Spleen (tissue), 11 donors: ENCODE measurements at regions not wholly inside any gene's neighbourhood (a gene's known extent, or its start where the extent isn't known, plus 50 kb on each side); places are given as distances from the start of the nearest gene placed in this dataset.

Experiments used
- DNase-seq: peaks from one replicate; pipeline ENCODE4 v3.0.0-alpha.2; 2020
- H3K27ac ChIP-seq, 8 donors: fragments of 200-600 bp; sonication (generic) in 7 of 8; 1 replicate in 4 of 8; 2 replicates in 4 of 8; pipeline versions ENCODE4 v1.5.0 to v1.8.0; 2016 to 2021; ENCODE audit warnings: inconsistent platforms in 4 of 8, mild to moderate bottlenecking in 4 of 8, moderate library complexity in 1 of 8
- H3K27me3 ChIP-seq, 7 donors: fragments of 200-600 bp; sonication (generic) in 6 of 7; replicated peaks in 1 of 7; 1 replicate in 4 of 7; 2 replicates in 3 of 7; pipeline versions ENCODE4 v1.5.0 to v1.8.0; 2016 to 2021; ENCODE audit warnings: inconsistent platforms in 3 of 7, mild to moderate bottlenecking in 1 of 7
- H3K36me3 ChIP-seq, 6 donors: fragments of 200-600 bp; sonication (generic) in 5 of 6; 1 replicate in 4 of 6; 2 replicates in 2 of 6; pipeline versions ENCODE4 v1.5.0 to v1.8.0; 2016 to 2021; ENCODE audit warnings: inconsistent platforms in 2 of 6
- H3K4me1 ChIP-seq, 6 donors: fragments of 200-600 bp; sonication (generic) in 5 of 6; 1 replicate in 3 of 6; 2 replicates in 3 of 6; pipeline versions ENCODE4 v1.5.0 to v1.8.0; 2016 to 2021; ENCODE audit warnings: inconsistent platforms in 3 of 6
- H3K4me3 ChIP-seq, 8 donors: fragments of 200-600 bp; sonication (generic) in 7 of 8; 1 replicate in 4 of 8; 2 replicates in 4 of 8; pipeline versions ENCODE4 v1.5.0 to v1.8.0; 2016 to 2021; ENCODE audit warnings: inconsistent platforms in 4 of 8, mild to moderate bottlenecking in 4 of 8, moderate library complexity in 2 of 8
- H3K9me3 ChIP-seq, 8 donors: fragments of 200-600 bp; sonication (generic) in 7 of 8; 1 replicate in 4 of 8; 2 replicates in 4 of 8; pipeline versions ENCODE4 v1.5.0 to v1.8.0; 2016 to 2021; ENCODE audit warnings: inconsistent platforms in 4 of 8
- POLR2A ChIP-seq, 3 donors: fragments of 450-650 bp; IDR thresholded peaks; one replicate each; pipeline ENCODE4 v1.5.1; 2017; ENCODE audit warnings: antibody characterized with exemption in 3 of 3, mild to moderate bottlenecking in 1 of 3
- POLR2AphosphoS5 ChIP-seq, 3 donors: sonication (generic); formaldehyde crosslinking; IDR thresholded peaks; one replicate each; pipeline ENCODE4 v1.5.1; 2017; ENCODE audit warnings: antibody characterized with exemption in 3 of 3
- WGBS, 5 donors: extraction: QIAGEN DNeasy Blood & Tissue Kit in 3 of 5; methylation state at CpG; one replicate each; pipeline versions ENCODE4 v1.1.5 to v1.1.7; 2013 to 2018; 5-methylcytosine and 5-hydroxymethylcytosine counted together
- intact Hi-C: fragments of 100-400 bp; cut with DNase I; formaldehyde crosslinking; loops from one replicate; pipeline ENCODE4 v1.15.0; 2023; ENCODE audit warnings: low total_unique reads
- TF ChIP-seq, protein P1 (sequence below), 11 experiments: fragments of 200-600 bp in 7 of 11; fragments of 450-650 bp in 4 of 11; sonication (generic) in 4 of 11; IDR thresholded peaks in 8 of 11; conservative IDR thresholded peaks in 3 of 11; 1 replicate in 7 of 11; 2 replicates in 4 of 11; pipeline versions ENCODE4 v1.4.0 to v1.8.0; 2016 to 2021; ENCODE audit warnings: antibody characterized with exemption in 11 of 11, inconsistent platforms in 4 of 11, mild to moderate bottlenecking in 1 of 11
- donor health status: healthy with polysubstance abuse.
- donor health status: DM: no; HTN: no; CAD: no; lungs with moderate emphysema.
- donor health status: DM: no; HTN: no; CAD: no.
- donor health status: Bipolar disorder and iron deficiency.
- donor health status: healthy.
- donor health status: DM: no; HTN: no; CAD: no.
- donor health status: DM: yes; HTN: yes; CAD: no.

- H3K27ac ChIP-seq: no peak overlapping the region
- DNase-seq: no peak
- no peak overlapping the region for H3K4me3 ChIP-seq
- H3K36me3 ChIP-seq: no peaks in the 10 kb centered on the region
- intact Hi-C loops: no loop called here
- no peaks in the 10 kb centered on the region for H3K4me1 ChIP-seq
- TF ChIP-seq POLR2A (IDR thresholded peaks at IDR 0.05) (no peak), POLR2AphosphoS5 (IDR thresholded peaks at IDR 0.05) (no peak)
- TF ChIP-seq, protein P1, sequence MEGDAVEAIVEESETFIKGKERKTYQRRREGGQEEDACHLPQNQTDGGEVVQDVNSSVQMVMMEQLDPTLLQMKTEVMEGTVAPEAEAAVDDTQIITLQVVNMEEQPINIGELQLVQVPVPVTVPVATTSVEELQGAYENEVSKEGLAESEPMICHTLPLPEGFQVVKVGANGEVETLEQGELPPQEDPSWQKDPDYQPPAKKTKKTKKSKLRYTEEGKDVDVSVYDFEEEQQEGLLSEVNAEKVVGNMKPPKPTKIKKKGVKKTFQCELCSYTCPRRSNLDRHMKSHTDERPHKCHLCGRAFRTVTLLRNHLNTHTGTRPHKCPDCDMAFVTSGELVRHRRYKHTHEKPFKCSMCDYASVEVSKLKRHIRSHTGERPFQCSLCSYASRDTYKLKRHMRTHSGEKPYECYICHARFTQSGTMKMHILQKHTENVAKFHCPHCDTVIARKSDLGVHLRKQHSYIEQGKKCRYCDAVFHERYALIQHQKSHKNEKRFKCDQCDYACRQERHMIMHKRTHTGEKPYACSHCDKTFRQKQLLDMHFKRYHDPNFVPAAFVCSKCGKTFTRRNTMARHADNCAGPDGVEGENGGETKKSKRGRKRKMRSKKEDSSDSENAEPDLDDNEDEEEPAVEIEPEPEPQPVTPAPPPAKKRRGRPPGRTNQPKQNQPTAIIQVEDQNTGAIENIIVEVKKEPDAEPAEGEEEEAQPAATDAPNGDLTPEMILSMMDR (IDR thresholded peaks at IDR 0.05 in 8 of 11, conservative IDR thresholded peaks at IDR 0.05 in 3 of 11): no peak
- H3K27me3 ChIP-seq: no peaks in the 10 kb centered on the region
- no peaks in the 10 kb centered on the region for H3K9me3 ChIP-seq
- WGBS, 5 donors: 62 to 80% (median 74%) methylated on average over 3 of the region's 3 CpGs
Measured at GRCh38 chr1:98427664-98428063, 233.9 kb upstream of the SNX7 start.

DNA sequence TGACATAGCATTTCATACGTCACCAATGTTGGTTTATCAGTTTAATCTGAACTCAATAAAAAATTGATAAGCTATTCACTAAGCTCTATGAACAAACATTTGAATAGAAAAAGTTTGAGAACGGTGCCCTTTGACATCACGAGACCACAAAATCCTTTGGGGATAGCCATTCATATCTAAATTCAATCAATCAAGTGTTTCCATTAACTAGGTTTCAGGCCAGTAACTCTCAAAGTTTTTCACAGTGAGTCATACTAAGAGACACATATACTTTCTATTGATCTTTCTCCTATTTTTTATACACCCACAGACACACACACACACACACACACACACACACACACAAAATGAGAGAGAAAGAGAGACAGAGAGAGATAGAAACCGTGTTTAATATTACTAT is 235.4 kb upstream of the SNX7 start:
- 67 to 86% (median 82%) methylated on average over 4 of the region's 4 CpGs for WGBS, 5 donors
- intact Hi-C loops: no loop called here
- no peak overlapping the region for H3K27ac ChIP-seq

DNA sequence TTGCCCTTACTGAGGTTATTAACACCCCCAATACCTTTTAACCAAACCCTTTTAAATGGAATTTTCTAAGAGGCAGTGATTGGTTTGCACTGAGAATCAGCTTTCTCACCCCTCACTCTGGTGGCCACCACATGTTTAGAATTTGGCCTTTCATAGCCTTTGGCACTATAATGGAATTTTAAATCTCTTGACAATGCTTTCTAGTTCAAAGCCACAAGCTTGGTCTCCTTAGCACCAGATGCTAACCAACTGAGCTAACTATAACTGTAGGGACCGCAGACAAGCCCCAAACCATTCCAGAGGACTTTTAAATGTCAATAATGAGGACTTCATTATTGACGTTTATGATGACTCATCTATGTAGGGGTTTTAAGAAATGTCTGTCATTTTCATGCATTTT is 238.7 kb upstream of the SNX7 start:
- Histone ChIP-seq H3K27me3 (no peaks in the 10 kb centered on the region), H3K4me1 (no peaks in the 10 kb centered on the region), H3K36me3 (no peaks in the 10 kb centered on the region), H3K4me3 (no peak overlapping the region), H3K9me3 (no peaks in the 10 kb centered on the region), H3K27ac (no peak overlapping the region)
- TF ChIP-seq, protein P1 (IDR thresholded peaks at IDR 0.05 in 8 of 11, conservative IDR thresholded peaks at IDR 0.05 in 3 of 11): no peak
- TF ChIP-seq POLR2A (IDR thresholded peaks at IDR 0.05) (no peak), POLR2AphosphoS5 (IDR thresholded peaks at IDR 0.05) (no peak)
- intact Hi-C loops: no loop called here
- 69 to 81% (median 75%) methylated on average over 2 of the region's 2 CpGs for WGBS, 5 donors
- DNase-seq: no peak

More for the DNA sequence above, 235.4 kb upstream of the SNX7 start:
- Histone ChIP-seq H3K9me3 (no peaks in the 10 kb centered on the region), H3K36me3 (no peaks in the 10 kb centered on the region), H3K4me1 (no peaks in the 10 kb centered on the region), H3K4me3 (no peak overlapping the region), H3K27me3 (no peaks in the 10 kb centered on the region)
- TF ChIP-seq, protein P1 (IDR thresholded peaks at IDR 0.05 in 8 of 11, conservative IDR thresholded peaks at IDR 0.05 in 3 of 11): no peak
- TF ChIP-seq POLR2A (IDR thresholded peaks at IDR 0.05): no peak
- no peak for TF ChIP-seq POLR2AphosphoS5 (IDR thresholded peaks at IDR 0.05)
- DNase-seq: no peak

GRCh38 chr1:98421085-98421435 is 240.5 kb upstream of the SNX7 start:
- intact Hi-C loops: no loop called here
- Histone ChIP-seq H3K4me3 (no peak overlapping the region), H3K36me3 (no peaks in the 10 kb centered on the region), H3K27ac (no peak overlapping the region), H3K9me3 (no peaks in the 10 kb centered on the region), H3K27me3 (no peaks in the 10 kb centered on the region), H3K4me1 (no peaks in the 10 kb centered on the region)
- DNase-seq: no peak
- 78 to 85% (median 81%) methylated on average over 2 of the region's 2 CpGs for WGBS, 5 donors
- no peak for TF ChIP-seq POLR2A (IDR thresholded peaks at IDR 0.05)
- TF ChIP-seq POLR2AphosphoS5 (IDR thresholded peaks at IDR 0.05): no peak
- TF ChIP-seq, protein P1 (IDR thresholded peaks at IDR 0.05 in 8 of 11, conservative IDR thresholded peaks at IDR 0.05 in 3 of 11): no peak
